HL-60 (cell line): ENCODE measurements at regions not wholly inside any gene's neighbourhood (a gene's known extent, or its start where the extent isn't known, plus 50 kb on each side); places are given as distances from the start of the nearest gene placed in this dataset.

ENCODE experiments used
- CTCF ChIP-seq: IDR thresholded peaks from one replicate; pipeline ENCODE4 v1.5.1; 2011; ENCODE audit warnings: low read length, control low read depth, inconsistent platforms; ENCODE audit not compliant: insufficient read depth
- GABPA ChIP-seq: IDR thresholded peaks from 2 replicates; pipeline ENCODE4 v1.6.1; 2012; ENCODE audit warnings: low read depth
- POLR2AphosphoS5 ChIP-seq: IDR thresholded peaks from 2 replicates; pipeline ENCODE4 v1.6.1; 2012; ENCODE audit warnings: low read depth
- REST ChIP-seq: IDR thresholded peaks from 2 replicates; pipeline ENCODE4 v1.6.1; 2012; ENCODE audit warnings: low read depth; ENCODE audit not compliant: insufficient replicate concordance

- TF ChIP-seq CTCF: no peak
- no peak for TF ChIP-seq POLR2AphosphoS5
- TF ChIP-seq REST: no peak
- TF ChIP-seq GABPA: no peak
These were observed 153.9 kb upstream of the ERBB4 start for GRCh38 chr2:212692466-212692865.
